Cardiac muscle cell (in vitro differentiated cells and primary cell): ENCODE measurements at regions not wholly inside any gene's neighbourhood (a gene's known extent, or its start where the extent isn't known, plus 50 kb on each side); places are given as distances from the start of the nearest gene placed in this dataset.

Experiments
- DNase-seq, 2 donors: peaks; one replicate each; pipeline versions ENCODE4 v3.0.0 to v3.0.0-alpha.2; 2010 to 2017; ENCODE audit warnings: low read depth in 1 of 2, low spot score in 1 of 2
- H3K27ac ChIP-seq: fragments of 200-600 bp; sonication (generic); 2 replicates; pipeline ENCODE4 v1.5.1; 2016
- H3K27me3 ChIP-seq: fragments of 200-600 bp; sonication (generic); 2 replicates; pipeline ENCODE4 v1.6.0; 2016; ENCODE audit warnings: control low read depth
- H3K36me3 ChIP-seq: fragments of 200-600 bp; sonication (generic); 2 replicates; pipeline ENCODE4 v1.5.1; 2016; ENCODE audit warnings: control low read depth
- H3K4me1 ChIP-seq: fragments of 200-600 bp; sonication (generic); 2 replicates; pipeline ENCODE4 v1.8.1; 2017; ENCODE audit warnings: low read depth, mild to moderate bottlenecking, mixed run types
- H3K4me3 ChIP-seq: fragments of 200-600 bp; sonication (generic); 2 replicates; pipeline ENCODE4 v1.5.1; 2016; ENCODE audit warnings: mild to moderate bottlenecking
- H3K9me3 ChIP-seq: fragments of 200-600 bp; sonication (generic); 2 replicates; pipeline ENCODE4 v1.5.1; 2017; ENCODE audit warnings: low read depth, mild to moderate bottlenecking, control low read depth
- CTCF ChIP-seq: IDR thresholded peaks from 2 replicates; pipeline ENCODE4 v1.5.1; 2012; ENCODE audit warnings: low read depth, mild to moderate bottlenecking, low read length

- DNase-seq = no peak
- Histone ChIP-seq H3K27me3 (no peaks in the 10 kb centered on the region), H3K36me3 (no peaks in the 10 kb centered on the region), H3K9me3 (no peaks in the 10 kb centered on the region), H3K27ac (no peak overlapping the region), H3K4me1 (peaks cover 27% of the 10 kb centered on the region), H3K4me3 (no peak overlapping the region)
- TF ChIP-seq CTCF = no peak
These were observed 481.4 kb downstream of the AGTPBP1 start for GRCh38 chr9:85260275-85260845.

- DNase-seq = peak; percentile 77 to 85
- Histone ChIP-seq H3K4me3 (no peak overlapping the region), H3K27me3 (no peaks in the 10 kb centered on the region), H3K4me1 (peaks cover 27% of the 10 kb centered on the region), H3K27ac (no peak overlapping the region), H3K36me3 (no peaks in the 10 kb centered on the region), H3K9me3 (no peaks in the 10 kb centered on the region)
- peak; percentile 80 for TF ChIP-seq CTCF
These were observed 482.9 kb downstream of the AGTPBP1 start for GRCh38 chr9:85258823-85259370.

GRCh38 chr9:85258236-85258635, 483.5 kb downstream of the AGTPBP1 start:
- TF ChIP-seq CTCF = no peak
- DNase-seq = no peak
- no peaks in the 10 kb centered on the region for H3K9me3 ChIP-seq

GRCh38 chr9:85249313-85249621, 492.5 kb downstream of the AGTPBP1 start:
- Histone ChIP-seq H3K27ac (no peak overlapping the region), H3K9me3 (no peaks in the 10 kb centered on the region), H3K36me3 (no peaks in the 10 kb centered on the region), H3K27me3 (no peaks in the 10 kb centered on the region), H3K4me3 (no peak overlapping the region), H3K4me1 (no peaks in the 10 kb centered on the region)
- DNase-seq = no peak
- no peak for TF ChIP-seq CTCF

More at GRCh38 chr9:85258236-85258635, 483.5 kb downstream of the AGTPBP1 start:
- H3K4me3 ChIP-seq = no peak overlapping the region
- no peaks in the 10 kb centered on the region for H3K27me3 ChIP-seq
- no peak overlapping the region for H3K27ac ChIP-seq
- H3K36me3 ChIP-seq = no peaks in the 10 kb centered on the region
- H3K4me1 ChIP-seq = peaks cover 27% of the 10 kb centered on the region

GRCh38 chr9:85248514-85249312, 493.0 kb downstream of the AGTPBP1 start:
- TF ChIP-seq CTCF = peak; percentile 2
- no peak overlapping the region for H3K4me3 ChIP-seq
- H3K4me1 ChIP-seq = no peaks in the 10 kb centered on the region
- H3K9me3 ChIP-seq = no peaks in the 10 kb centered on the region
- H3K27me3 ChIP-seq = no peaks in the 10 kb centered on the region
- no peak overlapping the region for H3K27ac ChIP-seq
- peak; percentile 6 to 80 for DNase-seq
- H3K36me3 ChIP-seq = no peaks in the 10 kb centered on the region
